Activated CD8-positive, alpha-beta T cell treated with anti-CD3 and anti-CD28 coated beads, Interleukin-2, amount 10 ng/mL, durations not matched to agents 7 days and 5 days (primary cell): ENCODE measurements at regions not wholly inside any gene's neighbourhood (a gene's known extent, or its start where the extent isn't known, plus 50 kb on each side); places are given as distances from the start of the nearest gene placed in this dataset.

Experiments
- ATAC-seq: fragments of 150-1000 bp; cut with Tn5 transposase; one replicate; pipeline ENCODE4 v1.10.0; 2021; ENCODE audit warnings: moderate library complexity
- CTCF ChIA-PET: fragments of 350-600 bp; sonication (Branson Sonifier 250); formaldehyde crosslinking; loops from one replicate; lab custom pipeline; 2021; ENCODE audit warnings: antibody characterized with exemption; lab: Charles Lee
- POLR2A ChIA-PET: fragments of 350-600 bp; sonication (Branson Sonifier 250); formaldehyde crosslinking; loops from one replicate; lab custom pipeline; 2021; ENCODE audit warnings: antibody characterized with exemption; lab: Charles Lee
- DNase-seq: peaks from one replicate; pipeline ENCODE4 v3.0.0-alpha.2; 2020
- H3K27ac Mint-ChIP-seq: one replicate; pipeline ENCODE4 v1.8.0; 2021; ENCODE audit warnings: mild to moderate bottlenecking, mixed read lengths
- H3K27me3 Mint-ChIP-seq: one replicate; pipeline ENCODE4 v1.8.0; 2021; ENCODE audit warnings: low read depth, mixed read lengths
- H3K36me3 Mint-ChIP-seq: one replicate; pipeline ENCODE4 v1.8.0; 2021; ENCODE audit warnings: low read depth, mixed read lengths
- H3K4me1 Mint-ChIP-seq: one replicate; pipeline ENCODE4 v1.8.0; 2021; ENCODE audit warnings: low read depth, mixed read lengths
- H3K4me3 Mint-ChIP-seq: one replicate; pipeline ENCODE4 v1.8.0; 2021; ENCODE audit warnings: mild to moderate bottlenecking, mixed read lengths
- H3K9me3 Mint-ChIP-seq: one replicate; pipeline ENCODE4 v1.8.0; 2022; ENCODE audit warnings: mixed read lengths; ENCODE audit not compliant: insufficient read depth

GRCh38 chr5:68739752-68740151 is 354.1 kb upstream of the SLC30A5 start:
- CTCF ChIA-PET: no interaction called here
- H3K4me1 Mint-ChIP-seq: peaks cover 13% of the 10 kb centered on the region
- DNase-seq (peak; percentile 37), ATAC-seq (peak; percentile 71)
- POLR2A ChIA-PET: no interaction called here
- no peaks in the 10 kb centered on the region for H3K9me3 Mint-ChIP-seq
- H3K27me3 Mint-ChIP-seq: peaks cover 2% of the 10 kb centered on the region
- H3K4me3 Mint-ChIP-seq: no peak overlapping the region
- no peak overlapping the region for H3K27ac Mint-ChIP-seq
- no peaks in the 10 kb centered on the region for H3K36me3 Mint-ChIP-seq

GRCh38 chr5:68740226-68740910 is 353.4 kb upstream of the SLC30A5 start:
- peak; percentile 30 for ATAC-seq

GRCh38 chr5:68744206-68744605 is 349.6 kb upstream of the SLC30A5 start:
- no peak overlapping the region for H3K27ac Mint-ChIP-seq
- H3K27me3 Mint-ChIP-seq: peaks cover 2% of the 10 kb centered on the region
- ATAC-seq (no peak), DNase-seq (no peak)
- CTCF ChIA-PET: no interaction called here
- H3K4me1 Mint-ChIP-seq: peaks cover 13% of the 10 kb centered on the region
- H3K36me3 Mint-ChIP-seq: no peaks in the 10 kb centered on the region
- POLR2A ChIA-PET: no interaction called here
- no peak overlapping the region for H3K4me3 Mint-ChIP-seq
- no peaks in the 10 kb centered on the region for H3K9me3 Mint-ChIP-seq

More at GRCh38 chr5:68740226-68740910, 353.4 kb upstream of the SLC30A5 start:
- no peak overlapping the region for H3K4me3 Mint-ChIP-seq
- no peak for DNase-seq
- peaks cover 2% of the 10 kb centered on the region for H3K27me3 Mint-ChIP-seq
- H3K4me1 Mint-ChIP-seq: peaks cover 13% of the 10 kb centered on the region
- no peaks in the 10 kb centered on the region for H3K36me3 Mint-ChIP-seq
- H3K27ac Mint-ChIP-seq: no peak overlapping the region
- no peaks in the 10 kb centered on the region for H3K9me3 Mint-ChIP-seq
- CTCF ChIA-PET: no interaction called here
- POLR2A ChIA-PET: interaction anchor here (1.0 kb wide), 1 partner anchor 30 kb away, joined by 3 read pairs; no protein-coding TSS in a partner anchor

- Mint-ChIP-seq H3K9me3 (no peaks in the 10 kb centered on the region), H3K27me3 (peaks cover 7% of the 10 kb centered on the region), H3K4me3 (no peak overlapping the region), H3K27ac (no peak overlapping the region), H3K36me3 (no peaks in the 10 kb centered on the region), H3K4me1 (peaks cover 10% of the 10 kb centered on the region)
- ATAC-seq: no peak
- ChIA-PET POLR2A (no interaction called here), CTCF (no interaction called here)
- DNase-seq: no peak
Observed at GRCh38 chr5:68745448-68745847, 348.4 kb upstream of the SLC30A5 start.

GRCh38 chr5:68746220-68746619 is 347.6 kb upstream of the SLC30A5 start:
- POLR2A ChIA-PET: no interaction called here
- CTCF ChIA-PET: no interaction called here

GRCh38 chr5:68746643-68747420 is 347.0 kb upstream of the SLC30A5 start:
- Mint-ChIP-seq H3K4me1 (peaks cover 8% of the 10 kb centered on the region), H3K9me3 (no peaks in the 10 kb centered on the region), H3K27me3 (peaks cover 6% of the 10 kb centered on the region), H3K4me3 (no peak overlapping the region), H3K36me3 (no peaks in the 10 kb centered on the region), H3K27ac (no peak overlapping the region)
- POLR2A ChIA-PET: no interaction called here
- CTCF ChIA-PET: no interaction called here
- no peak for ATAC-seq
- no peak for DNase-seq

More at GRCh38 chr5:68746220-68746619, 347.6 kb upstream of the SLC30A5 start:
- no peak for DNase-seq
- Mint-ChIP-seq H3K9me3 (no peaks in the 10 kb centered on the region), H3K27ac (no peak overlapping the region), H3K4me1 (peaks cover 8% of the 10 kb centered on the region), H3K4me3 (no peak overlapping the region), H3K27me3 (peaks cover 7% of the 10 kb centered on the region), H3K36me3 (no peaks in the 10 kb centered on the region)
- no peak for ATAC-seq

GRCh38 chr5:68747521-68747920 is 346.3 kb upstream of the SLC30A5 start:
- Mint-ChIP-seq H3K27me3 (peaks cover 7% of the 10 kb centered on the region), H3K36me3 (no peaks in the 10 kb centered on the region), H3K4me3 (no peak overlapping the region), H3K27ac (no peak overlapping the region), H3K4me1 (peaks cover 8% of the 10 kb centered on the region), H3K9me3 (no peaks in the 10 kb centered on the region)
- ChIA-PET POLR2A (no interaction called here), CTCF (no interaction called here)
- ATAC-seq (no peak), DNase-seq (no peak)

- Mint-ChIP-seq H3K4me1 (peaks cover 8% of the 10 kb centered on the region), H3K36me3 (no peaks in the 10 kb centered on the region), H3K4me3 (no peak overlapping the region), H3K27ac (no peak overlapping the region), H3K27me3 (peaks cover 7% of the 10 kb centered on the region), H3K9me3 (no peaks in the 10 kb centered on the region)
- DNase-seq: no peak
- ChIA-PET POLR2A (no interaction called here), CTCF (no interaction called here)
- ATAC-seq: no peak
Observed at GRCh38 chr5:68748101-68748500, 345.7 kb upstream of the SLC30A5 start.

- DNase-seq: no peak
- Mint-ChIP-seq H3K36me3 (no peaks in the 10 kb centered on the region), H3K27ac (no peak overlapping the region), H3K4me1 (peaks cover 8% of the 10 kb centered on the region), H3K9me3 (no peaks in the 10 kb centered on the region), H3K4me3 (no peak overlapping the region), H3K27me3 (peaks cover 7% of the 10 kb centered on the region)
- POLR2A ChIA-PET: no interaction called here
- CTCF ChIA-PET: no interaction called here
- ATAC-seq: no peak
Observed at GRCh38 chr5:68749077-68749476, 344.7 kb upstream of the SLC30A5 start.

- no peak overlapping the region for H3K4me3 Mint-ChIP-seq
- DNase-seq: no peak
- H3K9me3 Mint-ChIP-seq: no peaks in the 10 kb centered on the region
- ChIA-PET POLR2A (no interaction called here), CTCF (no interaction called here)
- H3K36me3 Mint-ChIP-seq: no peaks in the 10 kb centered on the region
- H3K27ac Mint-ChIP-seq: no peak overlapping the region
- peaks cover 8% of the 10 kb centered on the region for H3K4me1 Mint-ChIP-seq
- ATAC-seq: no peak
- H3K27me3 Mint-ChIP-seq: peaks cover 11% of the 10 kb centered on the region
Observed at GRCh38 chr5:68749631-68750030, 344.2 kb upstream of the SLC30A5 start.

- H3K36me3 Mint-ChIP-seq: no peaks in the 10 kb centered on the region
- peaks cover 8% of the 10 kb centered on the region for H3K4me1 Mint-ChIP-seq
- ChIA-PET POLR2A (no interaction called here), CTCF (interaction anchor here (0.6 kb wide), 1 partner anchor 25 kb away, joined by 3 read pairs; no protein-coding TSS in a partner anchor)
- no peak overlapping the region for H3K27ac Mint-ChIP-seq
- no peaks in the 10 kb centered on the region for H3K9me3 Mint-ChIP-seq
- peaks cover 24% of the 10 kb centered on the region for H3K27me3 Mint-ChIP-seq
- H3K4me3 Mint-ChIP-seq: no peak overlapping the region
- ATAC-seq (no peak), DNase-seq (no peak)
Observed at GRCh38 chr5:68751661-68752060, 342.2 kb upstream of the SLC30A5 start.

- no peak for DNase-seq
- ATAC-seq: no peak
- H3K9me3 Mint-ChIP-seq: no peaks in the 10 kb centered on the region
- peaks cover 6% of the 10 kb centered on the region for H3K4me1 Mint-ChIP-seq
- H3K36me3 Mint-ChIP-seq: no peaks in the 10 kb centered on the region
- CTCF ChIA-PET: no interaction called here
- no peak overlapping the region for H3K4me3 Mint-ChIP-seq
- POLR2A ChIA-PET: no interaction called here
- H3K27me3 Mint-ChIP-seq: peaks cover 24% of the 10 kb centered on the region
- H3K27ac Mint-ChIP-seq: no peak overlapping the region
Observed at GRCh38 chr5:68754536-68754935, 339.3 kb upstream of the SLC30A5 start.
